Skeletal muscle cell (primary cell): ENCODE measurements at regions not wholly inside any gene's neighbourhood (a gene's known extent, or its start where the extent isn't known, plus 50 kb on each side); places are given as distances from the start of the nearest gene placed in this dataset.

Source experiments
- DNase-seq: peaks from one replicate; pipeline ENCODE4 v3.0.0-alpha.2; 2010; ENCODE audit warnings: low read depth
- H3K4me3 ChIP-seq: 2 replicates; pipeline ENCODE4 v1.5.1; 2011; ENCODE audit warnings: low read depth, mild to moderate bottlenecking, control low read depth, low read length, moderate library complexity

DNA sequence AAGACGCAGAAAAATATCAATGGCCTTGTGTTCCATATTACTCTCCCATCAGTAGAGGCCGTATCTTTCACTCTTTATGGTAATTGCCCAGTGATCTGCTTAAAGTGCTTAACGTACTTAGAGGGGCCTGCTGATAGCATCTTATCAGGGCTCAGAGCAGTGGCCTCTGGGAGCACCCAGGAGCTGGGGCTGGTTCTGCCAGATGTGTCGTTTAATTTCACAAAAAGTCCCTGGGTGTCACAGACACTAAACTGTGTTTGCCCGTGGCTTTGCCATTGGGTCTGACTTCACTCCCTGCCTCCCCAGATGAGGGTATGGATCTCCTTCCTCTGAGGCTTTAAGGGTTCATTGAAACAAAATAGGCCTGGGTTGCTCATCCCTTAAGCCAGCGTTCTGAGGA, 435.3 kb downstream of the GATA3 start:
- DNase-seq: no peak
- no peak overlapping the region for H3K4me3 ChIP-seq

- H3K4me3 ChIP-seq: no peak overlapping the region
- no peak for DNase-seq
Observed at GRCh38 chr10:8498290-8498689, 443.8 kb downstream of the GATA3 start.

DNA sequence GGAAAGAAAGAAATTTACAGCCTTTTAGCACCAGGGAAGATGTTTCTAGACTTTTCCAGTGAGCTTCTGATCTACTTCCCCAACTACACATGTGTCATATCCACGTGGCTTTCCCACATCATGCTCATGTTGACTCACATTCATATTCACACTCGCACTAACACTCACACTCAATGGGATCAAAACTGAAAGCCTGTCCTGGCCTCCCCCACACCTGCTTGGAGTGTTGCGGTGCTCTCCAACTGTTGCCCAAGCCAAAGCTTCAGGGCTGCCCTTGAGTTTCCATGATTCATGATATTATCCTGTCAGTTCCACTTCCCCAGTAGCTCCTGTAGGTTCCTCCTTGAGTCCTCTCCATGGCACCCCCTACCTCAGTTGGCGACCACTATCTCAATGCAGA, 444.4 kb downstream of the GATA3 start:
- no peak overlapping the region for H3K4me3 ChIP-seq
- DNase-seq: no peak

DNA sequence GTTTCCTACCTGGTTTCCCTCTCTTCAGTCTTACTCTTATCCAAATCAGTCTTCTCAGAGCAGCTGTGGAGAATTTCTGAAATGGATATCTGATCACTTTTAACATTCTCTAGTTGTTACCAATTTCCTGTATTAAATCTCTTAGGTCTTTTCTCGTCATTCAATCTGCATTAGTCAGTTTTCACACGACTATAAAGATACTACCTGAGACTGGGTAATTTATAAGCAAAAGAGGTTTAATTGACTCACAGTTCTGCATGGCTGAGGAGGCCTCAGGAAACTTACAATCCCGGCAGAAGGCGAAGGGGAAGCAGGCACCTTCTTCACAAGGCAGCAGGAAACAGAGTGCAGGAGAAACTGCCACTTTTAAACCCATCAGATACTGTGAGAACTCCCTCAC, 444.8 kb downstream of the GATA3 start:
- no peak overlapping the region for H3K4me3 ChIP-seq
- no peak for DNase-seq

DNA sequence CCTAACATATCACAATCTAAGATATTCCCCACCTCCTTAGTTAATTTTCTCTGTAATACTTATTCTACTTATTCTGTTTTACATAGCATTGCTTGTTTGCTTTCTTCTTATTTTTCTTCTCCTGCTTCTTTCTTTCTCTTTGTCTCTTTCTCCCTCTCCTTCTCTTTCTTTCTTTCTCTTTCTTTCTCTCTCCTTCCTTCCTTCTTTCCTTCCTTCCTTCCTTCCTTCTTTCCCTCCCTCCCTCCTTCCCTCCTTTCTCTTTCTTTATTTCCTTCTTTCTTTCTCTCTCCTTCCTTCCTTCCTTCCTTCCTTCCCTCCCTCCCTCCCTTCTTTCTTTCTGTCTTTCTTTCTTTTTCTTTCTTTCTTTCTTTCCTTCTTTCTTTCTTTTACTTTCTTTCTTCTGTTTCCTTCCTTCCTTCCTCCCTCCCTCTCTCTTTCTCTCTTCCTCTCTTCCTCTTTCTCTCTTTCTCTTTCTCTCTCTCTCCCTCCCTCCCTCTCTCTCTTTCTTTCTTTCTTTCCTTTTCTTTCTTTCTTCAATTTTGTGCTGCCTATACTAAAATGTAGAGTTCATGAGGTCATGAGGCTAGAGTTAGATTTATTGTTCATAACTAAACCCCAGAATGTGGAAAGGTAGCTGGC, 445.4 kb downstream of the GATA3 start:
- DNase-seq: no peak
- H3K4me3 ChIP-seq: no peak overlapping the region

DNA sequence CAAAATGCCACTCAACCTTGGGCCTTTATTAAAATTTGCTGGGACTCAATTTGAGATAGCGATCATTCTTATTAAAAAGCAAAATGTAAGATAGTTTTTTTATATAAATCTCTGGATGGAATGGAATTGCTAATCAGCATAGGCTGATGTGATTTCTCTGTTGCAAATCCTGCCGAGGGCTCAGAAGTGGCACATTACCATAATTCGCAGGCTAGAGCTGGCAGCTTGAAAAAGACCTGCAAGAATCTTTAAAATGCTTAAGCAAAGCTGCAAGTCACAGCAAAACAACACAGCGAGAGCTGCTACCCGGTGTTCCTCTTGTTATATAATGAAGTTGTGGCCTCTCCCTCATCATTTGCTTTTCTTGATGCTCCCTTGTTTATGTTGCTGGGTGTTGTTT, 448.1 kb downstream of the GATA3 start:
- no peak overlapping the region for H3K4me3 ChIP-seq
- DNase-seq: no peak

GRCh38 chr10:8504499-8504898, 450.0 kb downstream of the GATA3 start:
- DNase-seq: no peak

GRCh38 chr10:8507156-8507555, 452.7 kb downstream of the GATA3 start:
- DNase-seq: no peak
- no peak overlapping the region for H3K4me3 ChIP-seq

More at GRCh38 chr10:8504499-8504898, 450.0 kb downstream of the GATA3 start:
- H3K4me3 ChIP-seq: no peak overlapping the region

- DNase-seq: no peak
- H3K4me3 ChIP-seq: no peak overlapping the region
Observed at GRCh38 chr10:8508882-8509281, 454.4 kb downstream of the GATA3 start.

DNA sequence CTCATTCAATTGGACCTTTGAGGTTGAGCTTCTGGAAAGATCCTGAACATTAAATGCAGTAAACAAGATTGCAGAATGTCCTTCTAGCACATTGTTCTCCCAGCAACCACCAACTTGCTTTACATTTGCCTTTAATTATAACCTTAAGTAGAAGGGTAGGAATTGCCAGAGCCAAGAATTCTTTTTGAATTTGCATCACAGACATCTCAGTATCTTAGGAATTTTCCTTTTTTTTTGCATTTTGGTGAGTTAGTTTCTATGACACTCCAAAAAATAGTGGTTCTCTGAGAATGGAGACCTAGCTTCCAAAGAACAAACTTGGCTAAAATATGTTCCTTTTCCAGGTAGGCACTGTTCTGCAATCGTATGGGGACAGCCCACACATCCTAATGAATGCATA, 456.0 kb downstream of the GATA3 start:
- DNase-seq: no peak
- no peak overlapping the region for H3K4me3 ChIP-seq

- no peak for DNase-seq
- no peak overlapping the region for H3K4me3 ChIP-seq
Observed at GRCh38 chr10:8511026-8511425, 456.5 kb downstream of the GATA3 start.

- H3K4me3 ChIP-seq: no peak overlapping the region
- DNase-seq: no peak
Observed at GRCh38 chr10:8513155-8514147, 459.0 kb downstream of the GATA3 start.

DNA sequence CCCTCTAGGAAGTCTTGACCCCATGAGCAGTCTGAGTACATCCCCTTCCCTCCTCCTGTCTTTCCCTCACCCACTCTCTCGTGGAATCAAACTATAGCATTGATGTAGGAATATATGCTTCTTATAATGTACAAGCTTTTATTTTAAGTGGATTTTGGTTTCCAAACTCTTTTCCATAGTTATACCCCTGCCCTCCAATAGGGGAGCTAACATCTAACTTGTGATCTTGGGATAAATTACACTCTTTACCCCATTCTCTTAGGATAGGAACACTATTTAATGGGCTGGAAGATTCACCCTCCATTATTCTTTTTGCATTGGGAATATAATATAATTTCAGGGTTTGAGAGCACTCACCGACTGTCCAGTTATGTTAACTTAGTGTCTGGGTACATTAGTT, 465.9 kb downstream of the GATA3 start:
- DNase-seq: no peak
- no peak overlapping the region for H3K4me3 ChIP-seq

GRCh38 chr10:8527773-8528172, 473.3 kb downstream of the GATA3 start:
- DNase-seq: no peak
- H3K4me3 ChIP-seq: no peak overlapping the region

DNA sequence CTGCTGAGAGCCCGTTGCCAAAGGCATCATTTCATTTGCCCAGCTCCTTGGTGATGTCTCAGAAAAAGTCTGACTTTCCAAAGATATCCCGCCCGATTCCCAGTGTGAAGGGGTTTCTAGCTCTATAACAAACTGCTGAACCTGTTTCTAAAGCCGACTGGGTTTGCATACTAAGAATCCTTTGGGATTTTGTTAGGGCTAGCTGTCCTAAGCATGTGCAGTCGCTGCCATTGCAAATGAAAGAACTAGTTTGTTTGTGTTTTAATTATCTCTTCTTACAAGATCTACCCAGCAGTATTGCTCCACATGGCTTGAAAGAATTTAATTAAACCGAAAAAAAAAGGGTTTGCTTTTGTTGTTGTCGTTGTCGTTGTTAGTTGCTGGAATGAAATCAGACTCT, 476.6 kb downstream of the GATA3 start:
- no peak overlapping the region for H3K4me3 ChIP-seq
- DNase-seq: no peak

GRCh38 chr10:8532647-8533046, 478.2 kb downstream of the GATA3 start:
- no peak for DNase-seq
- no peak overlapping the region for H3K4me3 ChIP-seq

DNA sequence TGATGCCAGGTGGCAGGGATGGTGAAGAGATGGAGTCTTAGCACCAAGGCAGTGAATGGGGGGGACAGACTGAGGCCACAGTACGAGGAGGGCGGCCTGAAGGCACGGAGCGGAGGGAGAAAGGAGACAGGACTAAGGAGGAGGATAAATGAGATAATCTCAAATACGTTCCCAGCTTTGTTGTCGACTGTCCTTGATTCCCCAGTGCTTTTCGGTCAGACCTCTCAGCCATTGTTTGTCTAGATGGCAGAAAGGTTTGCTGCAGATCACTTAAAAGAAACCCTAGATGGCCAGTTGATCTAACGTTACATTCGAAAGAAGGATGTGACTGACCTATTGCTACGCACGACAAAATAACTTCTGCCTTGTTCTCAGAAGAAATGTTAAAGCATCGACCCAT, 479.0 kb downstream of the GATA3 start:
- DNase-seq: no peak
- H3K4me3 ChIP-seq: no peak overlapping the region

DNA sequence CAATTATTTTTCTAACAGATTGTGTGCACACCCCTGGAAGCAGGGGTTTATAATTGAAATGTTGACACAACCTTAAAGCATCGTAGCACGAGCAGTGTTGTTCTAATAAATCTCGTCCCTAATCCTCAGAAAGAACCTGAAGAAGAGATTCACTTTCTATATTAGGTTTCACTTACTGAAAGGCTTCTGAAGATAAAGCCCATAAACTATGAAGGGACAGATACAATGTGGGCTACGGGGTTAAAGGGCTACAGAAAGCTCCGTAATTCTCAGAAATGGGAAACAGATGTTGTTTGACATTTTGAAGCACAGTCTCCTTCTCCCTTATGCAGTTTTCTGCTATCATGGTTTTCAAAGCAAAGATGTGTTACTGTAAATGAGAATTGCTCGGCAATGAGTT, 479.6 kb downstream of the GATA3 start:
- DNase-seq: no peak
- no peak overlapping the region for H3K4me3 ChIP-seq

DNA sequence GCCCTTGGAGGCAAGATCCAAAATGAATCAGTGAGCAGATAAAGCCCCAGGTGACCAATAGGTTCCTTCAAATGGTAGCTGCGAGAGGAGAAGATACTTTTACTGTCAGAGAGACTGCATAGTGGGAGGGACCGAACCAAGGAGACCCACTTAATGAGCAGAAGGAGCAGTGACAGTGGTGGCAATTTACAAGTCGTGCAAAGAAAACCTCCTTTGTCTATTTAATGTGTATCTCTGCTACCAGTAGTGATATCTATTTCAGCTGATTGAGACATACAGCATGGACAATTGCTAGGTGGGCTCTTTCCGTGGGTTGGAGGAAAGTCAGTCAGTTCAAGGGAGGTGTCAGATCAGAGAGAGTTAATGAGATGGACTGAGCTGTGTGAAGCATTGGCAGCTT, 480.4 kb downstream of the GATA3 start:
- no peak for DNase-seq
- no peak overlapping the region for H3K4me3 ChIP-seq

- no peak for DNase-seq
- no peak overlapping the region for H3K4me3 ChIP-seq
Observed at GRCh38 chr10:8539056-8539455, 484.6 kb downstream of the GATA3 start.
